HCT116 (cell line): ENCODE measurements at regions not wholly inside any gene's neighbourhood (a gene's known extent, or its start where the extent isn't known, plus 50 kb on each side); places are given as distances from the start of the nearest gene placed in this dataset.

ENCODE experiments used
- ATAC-seq: fragments of 200-7000 bp; cut with Tn5 transposase; 2 replicates; pipeline ENCODE4 v1.9.1; 2020; ENCODE audit warnings: mild to moderate bottlenecking, moderate library complexity
- BruUV-seq: library from RNA; stranded (reverse); fragments of 400-500 nt; replicated peaks from 2 replicates; lab custom pipeline; 2021; lab: Mats Ljungman, UMichigan
- CTCF ChIA-PET: fragments of 300-600 bp; sonication (Branson Sonifier 250); formaldehyde crosslinking; loops from one replicate; lab custom pipeline; 2021; ENCODE audit warnings: antibody characterized with exemption; lab: Charles Lee
- POLR2A ChIA-PET: fragments of 300-600, 350-600 bp; sonication (Branson Sonifier 250); formaldehyde crosslinking; loops from one replicate; lab custom pipeline; 2021; ENCODE audit warnings: antibody characterized with exemption; lab: Charles Lee
- RAD21 ChIA-PET, 2 experiments: fragments of 300-600 bp; sonication (Branson Sonifier 250); formaldehyde crosslinking; loops; one replicate each; lab custom pipeline; 2023; ENCODE audit warnings: low total read pairs in 2 of 2; ENCODE audit not compliant: uncharacterized antibody in 2 of 2, unreplicated experiment in 2 of 2, low non-redundant PET in 1 of 2; lab: Charles Lee
- DNase-seq: peaks from one replicate; pipeline ENCODE4 v3.0.0-alpha.2; 2010; ENCODE audit warnings: low read depth, low spot score
- H2AFZ ChIP-seq: fragments of 200-600 bp; shearing (Covaris generic), sonication (generic); 2 replicates; pipeline ENCODE4 v1.6.1; 2017; ENCODE audit warnings: low read depth, mixed run types, mixed read lengths, antibody characterized with exemption, low read length; ENCODE audit not compliant: poor library complexity, severe bottlenecking
- H3K27ac ChIP-seq: 2 replicates; pipeline ENCODE4 v1.5.1; 2012; ENCODE audit warnings: low read depth, low read length
- H3K27me3 ChIP-seq: fragments of 200-600 bp; sonication (generic); 2 replicates; pipeline ENCODE4 v1.6.1; 2016; ENCODE audit warnings: mixed run types, low read length, mixed read lengths; ENCODE audit not compliant: insufficient read depth
- H3K36me3 ChIP-seq, 2 experiments: fragments of 200-500 bp in 1 of 2; fragments of 200-600 bp in 1 of 2; sonication (Bioruptor generic) in 1 of 2; sonication (generic) in 1 of 2; 2 replicates each; pipeline versions ENCODE4 v1.5.1 to v1.6.1; 2014 to 2016; ENCODE audit warnings: low read length in 2 of 2, inconsistent platforms in 1 of 2, mixed read lengths in 1 of 2, mixed run types in 1 of 2; ENCODE audit not compliant: insufficient read depth in 2 of 2, control insufficient read depth in 1 of 2
- H3K4me1 ChIP-seq, 2 experiments: fragments of 200-600 bp in 1 of 2; sonication (generic) in 1 of 2; 2 replicates each; pipeline versions ENCODE4 v1.5.1 to v1.6.1; 2012 to 2017; ENCODE audit warnings: low read length in 2 of 2, inconsistent platforms in 1 of 2, mild to moderate bottlenecking in 1 of 2, mixed read lengths in 1 of 2, mixed run types in 1 of 2, moderate library complexity in 1 of 2; ENCODE audit not compliant: insufficient read depth in 2 of 2, control insufficient read depth in 1 of 2
- H3K4me2 ChIP-seq: fragments of 200-600 bp; sonication (generic); 2 replicates; pipeline ENCODE4 v1.6.1; 2017; ENCODE audit warnings: mixed run types, low read length, mixed read lengths
- H3K4me3 ChIP-seq, 2 experiments: fragments of 200-600 bp in 1 of 2; sonication (generic) in 1 of 2; replicated peaks in 1 of 2; 2 replicates each; pipeline ENCODE4 v1.5.1; 2011 to 2016; ENCODE audit warnings: low read length in 2 of 2, control low read depth in 1 of 2, low read depth in 1 of 2, mild to moderate bottlenecking in 1 of 2, mixed read lengths in 1 of 2, mixed run types in 1 of 2
- H3K79me2 ChIP-seq: fragments of 200-600 bp; sonication (generic); 2 replicates; pipeline ENCODE4 v1.6.1; 2017; ENCODE audit warnings: mild to moderate bottlenecking, mixed run types, low read length, moderate library complexity, mixed read lengths; ENCODE audit not compliant: insufficient read depth
- H3K9ac ChIP-seq: fragments of 200-600 bp; sonication (generic); 2 replicates; pipeline ENCODE4 v1.6.1; 2016; ENCODE audit warnings: low read length, mixed read lengths
- H3K9me2 ChIP-seq: fragments of 200-600 bp; sonication (generic), shearing (Covaris generic); 2 replicates; pipeline ENCODE4 v1.6.1; 2017; ENCODE audit warnings: mixed run types, mild to moderate bottlenecking, moderate library complexity; ENCODE audit not compliant: insufficient read depth
- H3K9me3 ChIP-seq, 2 experiments: fragments of 200-500 bp in 1 of 2; fragments of 200-600 bp in 1 of 2; sonication (Bioruptor generic) in 1 of 2; sonication (generic) in 1 of 2; 2 replicates each; pipeline ENCODE4 v1.6.1; 2014 to 2017; ENCODE audit warnings: low read length in 2 of 2, mixed read lengths in 2 of 2, inconsistent platforms in 1 of 2, low read depth in 1 of 2, mild to moderate bottlenecking in 1 of 2, mixed run types in 1 of 2, moderate library complexity in 1 of 2; ENCODE audit not compliant: control insufficient read depth in 1 of 2, insufficient read depth in 1 of 2
- H4K20me1 ChIP-seq: fragments of 200-600 bp; sonication (generic), shearing (Covaris generic); 2 replicates; pipeline ENCODE4 v1.6.1; 2017; ENCODE audit warnings: mixed run types, mild to moderate bottlenecking, moderate library complexity; ENCODE audit not compliant: insufficient read depth
- CBX3 ChIP-seq: IDR thresholded peaks from 2 replicates; pipeline ENCODE4 v1.6.1; 2012; ENCODE audit warnings: low read depth
- EGR1 ChIP-seq: IDR thresholded peaks from 2 replicates; pipeline ENCODE4 v1.6.1; 2012; ENCODE audit warnings: low read depth
- ELF1 ChIP-seq: IDR thresholded peaks from 2 replicates; pipeline ENCODE4 v1.6.1; 2012; ENCODE audit warnings: low read depth, borderline replicate concordance
- EZH2 ChIP-seq: fragments of 200-600 bp; sonication (generic); IDR thresholded peaks from 2 replicates; pipeline ENCODE4 v1.6.1; 2017; ENCODE audit warnings: antibody characterized with exemption, mixed run types
- EZH2phosphoT487 ChIP-seq: fragments of 200-600 bp; IDR thresholded peaks from 2 replicates; pipeline ENCODE4 v1.6.1; 2018; ENCODE audit warnings: antibody characterized with exemption, borderline replicate concordance
- JUND ChIP-seq: IDR thresholded peaks from 2 replicates; pipeline ENCODE4 v1.6.1; 2012
- POLR2AphosphoS5 ChIP-seq: IDR thresholded peaks from 2 replicates; pipeline ENCODE4 v1.6.1; 2011; ENCODE audit warnings: mild to moderate bottlenecking, low read depth, low read length, moderate library complexity
- RAD21 ChIP-seq: IDR thresholded peaks from 2 replicates; pipeline ENCODE4 v1.6.1; 2012; ENCODE audit warnings: low read depth, mild to moderate bottlenecking
- SIN3A ChIP-seq: IDR thresholded peaks from 2 replicates; pipeline ENCODE4 v1.6.1; 2012; ENCODE audit warnings: low read depth
- SP1 ChIP-seq: IDR thresholded peaks from 2 replicates; pipeline ENCODE4 v1.6.1; 2012; ENCODE audit warnings: low read depth
- SRF ChIP-seq: IDR thresholded peaks from 2 replicates; pipeline ENCODE4 v1.6.1; 2012; ENCODE audit warnings: low read depth
- YY1 ChIP-seq: IDR thresholded peaks from 2 replicates; pipeline ENCODE4 v1.6.1; 2011; ENCODE audit warnings: low read length, low read depth, moderate library complexity, mild to moderate bottlenecking; ENCODE audit not compliant: insufficient replicate concordance; ENCODE audit errors: extremely low read depth
- ZFX ChIP-seq: fragments of 450-650 bp; IDR thresholded peaks from 2 replicates; pipeline ENCODE4 v1.6.1; 2017
- intact Hi-C: fragments of 100-400 bp; cut with micrococcal nuclease; formaldehyde crosslinking; loops from 2 replicates; pipeline ENCODE4 v1.10.0; 2022
- TF ChIP-seq, protein P1 (sequence below), 3 experiments: fragments of 200-600 bp in 1 of 3; sonication (generic) in 1 of 3; IDR thresholded peaks in 2 of 3; conservative IDR thresholded peaks in 1 of 3; 2 replicates each; pipeline ENCODE4 v1.5.1; 2012 to 2017; ENCODE audit warnings: low read depth in 2 of 3, low read length in 2 of 3, antibody characterized with exemption in 1 of 3, borderline replicate concordance in 1 of 3, control low read depth in 1 of 3, mild to moderate bottlenecking in 1 of 3, mixed read lengths in 1 of 3, mixed run types in 1 of 3, moderate library complexity in 1 of 3; ENCODE audit not compliant: insufficient read depth in 1 of 3
- TF ChIP-seq, protein P2 (sequence below): IDR thresholded peaks from 2 replicates; pipeline ENCODE4 v1.6.1; 2011; ENCODE audit warnings: mild to moderate bottlenecking, low read length, moderate library complexity; ENCODE audit not compliant: insufficient replicate concordance; ENCODE audit errors: extremely low read depth
- TF ChIP-seq, protein P3 (sequence below): IDR thresholded peaks from 2 replicates; pipeline ENCODE4 v1.6.1; 2012
- TF ChIP-seq, protein P4 (sequence below): IDR thresholded peaks from 2 replicates; pipeline ENCODE4 v1.6.1; 2012; ENCODE audit warnings: low read depth
- TF ChIP-seq, protein P5 (sequence below): IDR thresholded peaks from 2 replicates; pipeline ENCODE4 v1.6.1; 2012

DNA sequence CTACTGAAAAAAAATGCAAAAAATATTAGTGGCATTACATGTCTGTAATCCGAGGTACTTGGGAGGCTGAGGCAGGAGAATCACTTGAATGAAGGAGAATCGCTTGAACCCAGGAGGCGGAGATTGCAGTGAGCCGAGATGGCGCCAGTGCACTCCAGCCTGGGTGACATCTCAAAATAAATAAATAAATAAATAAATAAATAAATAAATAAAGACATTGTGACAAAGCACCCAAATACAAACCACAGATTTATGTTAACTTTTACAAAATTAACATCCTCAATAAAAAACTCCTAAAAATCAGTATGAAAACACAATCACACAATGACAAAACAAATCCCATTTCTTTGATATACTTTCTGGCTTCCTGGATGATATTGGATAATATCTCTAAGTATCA is 808.3 kb downstream of the REEP3 start:
- Histone ChIP-seq H3K36me3 (no peaks in the 10 kb centered on the region), H3K9me3 (0 out of 4 replicates have a peak, but pooled peaks cover 0 to 3% of the 10 kb centered on the region in 2 experiments), H3K79me2 (no peaks in the 10 kb centered on the region), H3K27ac (no peak overlapping the region), H3K4me3 (no peak overlapping the region), H3K9me2 (no peaks in the 10 kb centered on the region), H3K4me1 (no peaks in the 10 kb centered on the region), H3K9ac (no peak overlapping the region), H2AFZ (no peak overlapping the region), H4K20me1 (no peaks in the 10 kb centered on the region), H3K4me2 (no peak overlapping the region), H3K27me3 (no peaks in the 10 kb centered on the region)
- intact Hi-C loops = no loop called here
- TF ChIP-seq, protein P1, sequence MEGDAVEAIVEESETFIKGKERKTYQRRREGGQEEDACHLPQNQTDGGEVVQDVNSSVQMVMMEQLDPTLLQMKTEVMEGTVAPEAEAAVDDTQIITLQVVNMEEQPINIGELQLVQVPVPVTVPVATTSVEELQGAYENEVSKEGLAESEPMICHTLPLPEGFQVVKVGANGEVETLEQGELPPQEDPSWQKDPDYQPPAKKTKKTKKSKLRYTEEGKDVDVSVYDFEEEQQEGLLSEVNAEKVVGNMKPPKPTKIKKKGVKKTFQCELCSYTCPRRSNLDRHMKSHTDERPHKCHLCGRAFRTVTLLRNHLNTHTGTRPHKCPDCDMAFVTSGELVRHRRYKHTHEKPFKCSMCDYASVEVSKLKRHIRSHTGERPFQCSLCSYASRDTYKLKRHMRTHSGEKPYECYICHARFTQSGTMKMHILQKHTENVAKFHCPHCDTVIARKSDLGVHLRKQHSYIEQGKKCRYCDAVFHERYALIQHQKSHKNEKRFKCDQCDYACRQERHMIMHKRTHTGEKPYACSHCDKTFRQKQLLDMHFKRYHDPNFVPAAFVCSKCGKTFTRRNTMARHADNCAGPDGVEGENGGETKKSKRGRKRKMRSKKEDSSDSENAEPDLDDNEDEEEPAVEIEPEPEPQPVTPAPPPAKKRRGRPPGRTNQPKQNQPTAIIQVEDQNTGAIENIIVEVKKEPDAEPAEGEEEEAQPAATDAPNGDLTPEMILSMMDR (IDR thresholded peaks at IDR 0.05 in 2 of 3, conservative IDR thresholded peaks at IDR 0.05 in 1 of 3; ENCODE audit: borderline replicate concordance in 1 of 3, insufficient read depth in 1 of 3, low read depth in 2 of 3, low read length in 2 of 3) = no peak
- TF ChIP-seq POLR2AphosphoS5 = no peak
- TF ChIP-seq EZH2phosphoT487 = no peak
- TF ChIP-seq JUND = no peak
- no peak for TF ChIP-seq ELF1
- TF ChIP-seq CBX3 = no peak
- no peak for TF ChIP-seq YY1
- TF ChIP-seq, protein P2, sequence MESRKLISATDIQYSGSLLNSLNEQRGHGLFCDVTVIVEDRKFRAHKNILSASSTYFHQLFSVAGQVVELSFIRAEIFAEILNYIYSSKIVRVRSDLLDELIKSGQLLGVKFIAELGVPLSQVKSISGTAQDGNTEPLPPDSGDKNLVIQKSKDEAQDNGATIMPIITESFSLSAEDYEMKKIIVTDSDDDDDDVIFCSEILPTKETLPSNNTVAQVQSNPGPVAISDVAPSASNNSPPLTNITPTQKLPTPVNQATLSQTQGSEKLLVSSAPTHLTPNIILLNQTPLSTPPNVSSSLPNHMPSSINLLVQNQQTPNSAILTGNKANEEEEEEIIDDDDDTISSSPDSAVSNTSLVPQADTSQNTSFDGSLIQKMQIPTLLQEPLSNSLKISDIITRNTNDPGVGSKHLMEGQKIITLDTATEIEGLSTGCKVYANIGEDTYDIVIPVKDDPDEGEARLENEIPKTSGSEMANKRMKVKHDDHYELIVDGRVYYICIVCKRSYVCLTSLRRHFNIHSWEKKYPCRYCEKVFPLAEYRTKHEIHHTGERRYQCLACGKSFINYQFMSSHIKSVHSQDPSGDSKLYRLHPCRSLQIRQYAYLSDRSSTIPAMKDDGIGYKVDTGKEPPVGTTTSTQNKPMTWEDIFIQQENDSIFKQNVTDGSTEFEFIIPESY = no peak
- TF ChIP-seq RAD21 = no peak
- TF ChIP-seq, protein P3, sequence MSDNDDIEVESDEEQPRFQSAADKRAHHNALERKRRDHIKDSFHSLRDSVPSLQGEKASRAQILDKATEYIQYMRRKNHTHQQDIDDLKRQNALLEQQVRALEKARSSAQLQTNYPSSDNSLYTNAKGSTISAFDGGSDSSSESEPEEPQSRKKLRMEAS = no peak
- no peak for TF ChIP-seq SIN3A
- TF ChIP-seq, protein P4, sequence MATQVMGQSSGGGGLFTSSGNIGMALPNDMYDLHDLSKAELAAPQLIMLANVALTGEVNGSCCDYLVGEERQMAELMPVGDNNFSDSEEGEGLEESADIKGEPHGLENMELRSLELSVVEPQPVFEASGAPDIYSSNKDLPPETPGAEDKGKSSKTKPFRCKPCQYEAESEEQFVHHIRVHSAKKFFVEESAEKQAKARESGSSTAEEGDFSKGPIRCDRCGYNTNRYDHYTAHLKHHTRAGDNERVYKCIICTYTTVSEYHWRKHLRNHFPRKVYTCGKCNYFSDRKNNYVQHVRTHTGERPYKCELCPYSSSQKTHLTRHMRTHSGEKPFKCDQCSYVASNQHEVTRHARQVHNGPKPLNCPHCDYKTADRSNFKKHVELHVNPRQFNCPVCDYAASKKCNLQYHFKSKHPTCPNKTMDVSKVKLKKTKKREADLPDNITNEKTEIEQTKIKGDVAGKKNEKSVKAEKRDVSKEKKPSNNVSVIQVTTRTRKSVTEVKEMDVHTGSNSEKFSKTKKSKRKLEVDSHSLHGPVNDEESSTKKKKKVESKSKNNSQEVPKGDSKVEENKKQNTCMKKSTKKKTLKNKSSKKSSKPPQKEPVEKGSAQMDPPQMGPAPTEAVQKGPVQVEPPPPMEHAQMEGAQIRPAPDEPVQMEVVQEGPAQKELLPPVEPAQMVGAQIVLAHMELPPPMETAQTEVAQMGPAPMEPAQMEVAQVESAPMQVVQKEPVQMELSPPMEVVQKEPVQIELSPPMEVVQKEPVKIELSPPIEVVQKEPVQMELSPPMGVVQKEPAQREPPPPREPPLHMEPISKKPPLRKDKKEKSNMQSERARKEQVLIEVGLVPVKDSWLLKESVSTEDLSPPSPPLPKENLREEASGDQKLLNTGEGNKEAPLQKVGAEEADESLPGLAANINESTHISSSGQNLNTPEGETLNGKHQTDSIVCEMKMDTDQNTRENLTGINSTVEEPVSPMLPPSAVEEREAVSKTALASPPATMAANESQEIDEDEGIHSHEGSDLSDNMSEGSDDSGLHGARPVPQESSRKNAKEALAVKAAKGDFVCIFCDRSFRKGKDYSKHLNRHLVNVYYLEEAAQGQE = no peak
- no peak for TF ChIP-seq SRF
- no peak for TF ChIP-seq EGR1
- TF ChIP-seq ZFX = no peak
- TF ChIP-seq, protein P5, sequence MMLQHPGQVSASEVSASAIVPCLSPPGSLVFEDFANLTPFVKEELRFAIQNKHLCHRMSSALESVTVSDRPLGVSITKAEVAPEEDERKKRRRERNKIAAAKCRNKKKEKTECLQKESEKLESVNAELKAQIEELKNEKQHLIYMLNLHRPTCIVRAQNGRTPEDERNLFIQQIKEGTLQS = no peak
- TF ChIP-seq EZH2 = no peak
- TF ChIP-seq SP1 = no peak
- CTCF ChIA-PET = no interaction called here
- RAD21 ChIA-PET = no interaction called here
- POLR2A ChIA-PET = no interaction called here
- ATAC-seq (no peak), DNase-seq (no peak)
- BruUV-seq = no TSS peak
